ENCODE measurements at regions not wholly inside any gene's neighbourhood (a gene's known extent, or its start where the extent isn't known, plus 50 kb on each side); places are given as distances from the start of the nearest gene placed in this dataset.

- CTCF ChIA-PET: interaction anchor here (0.9 to 10.8 kb wide), 3 partner anchors 9 to 13 kb away, joined by 3 to 96 read pairs (median 3); no protein-coding TSS in a partner anchor
- POLR2A ChIA-PET: no interaction called here
- TF ChIP-seq CTCF (IDR thresholded peaks at IDR 0.05; ENCODE audit: insufficient read depth, low read length, missing control alignments): no peak
- no peak for DNase-seq (ENCODE audit: low read depth, low spot score)
- no peak overlapping the region for H3K4me3 ChIP-seq (ENCODE audit: low read depth, low read length)
Measured at GRCh38 chr1:25090707-25091422, 141.4 kb downstream of the SYF2 start.

DNA sequence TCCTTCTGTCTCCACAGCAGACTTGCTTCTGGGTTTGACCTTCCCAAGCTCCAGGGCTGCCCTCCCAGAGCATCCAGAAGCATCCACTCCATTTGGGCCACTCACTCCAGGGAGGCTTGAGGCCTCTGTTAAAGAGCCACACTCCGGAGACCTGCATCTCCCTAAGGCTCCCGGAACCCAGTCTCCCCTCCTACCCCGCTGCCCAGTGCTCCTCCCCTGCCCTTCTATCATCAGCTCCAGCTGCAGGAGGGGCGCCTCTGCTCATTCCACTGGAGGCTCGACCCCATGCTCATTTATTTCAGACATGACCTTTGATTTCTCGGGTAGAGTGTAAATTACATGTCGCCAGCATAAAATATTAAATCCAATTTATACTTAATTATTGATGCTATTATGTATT, 142.5 kb downstream of the SYF2 start:
- TF ChIP-seq CTCF (IDR thresholded peaks at IDR 0.05; ENCODE audit: insufficient read depth, low read length, missing control alignments): no peak
- CTCF ChIA-PET: interaction anchor here (0.9 to 10.8 kb wide), 2 partner anchors 9 to 10 kb away, joined by 3 to 96 read pairs; no protein-coding TSS in a partner anchor
- POLR2A ChIA-PET: interaction anchor here (0.5 kb wide), 1 partner anchor 84 kb away, joined by 3 read pairs; no protein-coding TSS in a partner anchor
- no peak overlapping the region for H3K4me3 ChIP-seq (ENCODE audit: low read depth, low read length)
- DNase-seq (ENCODE audit: low read depth, low spot score): no peak

DNA sequence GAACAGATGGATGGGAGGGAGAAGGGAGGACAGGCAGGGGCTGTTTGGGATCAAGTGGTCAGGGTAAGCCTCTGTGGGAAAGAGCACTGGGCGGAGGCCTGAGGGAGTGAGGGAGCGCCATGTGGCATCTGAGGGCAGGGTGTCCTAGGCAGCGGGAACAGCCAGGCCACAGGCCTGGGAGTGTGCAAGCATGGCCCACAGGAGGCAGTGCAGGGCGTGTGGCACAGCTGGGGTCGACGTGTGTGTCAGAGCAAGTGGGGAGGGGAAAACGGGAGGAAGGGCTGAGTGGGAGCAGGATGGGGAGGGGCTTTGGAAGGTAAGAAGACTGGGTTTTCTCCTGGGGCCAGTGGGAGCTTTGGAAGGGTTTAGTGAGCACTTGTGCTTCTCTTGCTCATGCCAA, 143.4 kb downstream of the SYF2 start:
- TF ChIP-seq CTCF (IDR thresholded peaks at IDR 0.05; ENCODE audit: insufficient read depth, low read length, missing control alignments): no peak
- H3K4me3 ChIP-seq (ENCODE audit: low read depth, low read length): no peak overlapping the region
- CTCF ChIA-PET: interaction anchor here (10.8 kb wide), 1 partner anchor 11 kb away, joined by 96 read pairs; no protein-coding TSS in a partner anchor
- POLR2A ChIA-PET: no interaction called here
- DNase-seq (ENCODE audit: low read depth, low spot score): no peak

DNA sequence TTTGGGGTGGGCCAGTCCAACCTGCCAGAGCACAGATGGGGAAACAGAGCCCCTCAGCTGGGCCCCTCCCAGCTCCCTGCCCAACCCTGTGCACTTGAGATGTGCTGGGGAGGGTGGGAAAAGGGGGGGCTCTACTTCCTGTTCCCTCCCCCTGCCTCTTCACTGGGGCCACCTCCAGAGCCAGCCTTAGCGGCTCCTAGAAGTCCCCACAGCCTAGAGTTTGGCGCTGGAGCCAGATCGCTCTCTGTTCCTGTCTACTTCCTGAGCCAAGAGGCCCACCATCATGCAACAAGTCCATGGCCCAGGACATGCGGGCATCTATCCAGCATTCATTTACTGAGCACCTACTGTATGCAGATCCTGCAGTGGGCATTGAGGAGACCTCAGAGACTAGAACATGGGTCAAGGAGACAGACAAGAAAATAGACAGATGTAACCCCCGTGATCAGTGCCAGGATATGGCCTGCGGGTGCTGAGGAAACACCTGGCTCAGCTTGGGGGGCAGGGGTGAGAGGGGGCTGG, 144.1 kb downstream of the SYF2 start:
- no peak for DNase-seq (ENCODE audit: low read depth, low spot score)
- TF ChIP-seq CTCF (IDR thresholded peaks at IDR 0.05; ENCODE audit: insufficient read depth, low read length, missing control alignments): no peak
- H3K4me3 ChIP-seq (ENCODE audit: low read depth, low read length): no peak overlapping the region
- POLR2A ChIA-PET: no interaction called here
- CTCF ChIA-PET: interaction anchor here (1.5 to 10.8 kb wide), 2 partner anchors 12 to 157 kb away, joined by 4 to 96 read pairs; no protein-coding TSS in a partner anchor

GRCh38 chr1:25086518-25087079, 145.7 kb downstream of the SYF2 start:
- TF ChIP-seq CTCF (IDR thresholded peaks at IDR 0.05; ENCODE audit: insufficient read depth, low read length, missing control alignments): no peak
- no peak overlapping the region for H3K4me3 ChIP-seq (ENCODE audit: low read depth, low read length)
- CTCF ChIA-PET: interaction anchor here (10.8 kb wide), 1 partner anchor 13 kb away, joined by 96 read pairs; no protein-coding TSS in a partner anchor
- POLR2A ChIA-PET: interaction anchor here (0.6 kb wide), 1 partner anchor 19 kb away, joined by 4 read pairs; no protein-coding TSS in a partner anchor
- DNase-seq (ENCODE audit: low read depth, low spot score): no peak

GRCh38 chr1:25084407-25084806, 147.9 kb downstream of the SYF2 start:
- H3K4me3 ChIP-seq (ENCODE audit: low read depth, low read length): no peak overlapping the region
- CTCF ChIA-PET: interaction anchor here (10.8 kb wide), 1 partner anchor 15 kb away, joined by 96 read pairs; no protein-coding TSS in a partner anchor
- no peak for TF ChIP-seq CTCF (IDR thresholded peaks at IDR 0.05; ENCODE audit: insufficient read depth, low read length, missing control alignments)
- POLR2A ChIA-PET: no interaction called here
- no peak for DNase-seq (ENCODE audit: low read depth, low spot score)

Measured in AG04449 (cell line).